HS-5 (cell line): ENCODE measurements at regions not wholly inside any gene's neighbourhood (a gene's known extent, or its start where the extent isn't known, plus 50 kb on each side); places are given as distances from the start of the nearest gene placed in this dataset.

Experiments
- DNase-seq: peaks from one replicate; pipeline ENCODE4 v3.0.0-alpha.2; 2012; ENCODE audit warnings: low read depth

GRCh38 chr2:118186110-118186857 lies 98.0 kb downstream of the INSIG2 start:
- peak; percentile 59 for DNase-seq

GRCh38 chr2:118185210-118186109 lies 97.2 kb downstream of the INSIG2 start:
- peak; percentile 20 for DNase-seq

GRCh38 chr2:118183381-118183780 lies 95.1 kb downstream of the INSIG2 start:
- no peak for DNase-seq

- DNase-seq = no peak
Measured at GRCh38 chr2:118179445-118179844, 91.2 kb downstream of the INSIG2 start.

GRCh38 chr2:118177884-118178283 lies 89.6 kb downstream of the INSIG2 start:
- DNase-seq = no peak

GRCh38 chr2:118177318-118177717 lies 89.0 kb downstream of the INSIG2 start:
- DNase-seq = no peak

- no peak for DNase-seq
Measured at GRCh38 chr2:118176601-118177000, 88.3 kb downstream of the INSIG2 start.

- no peak for DNase-seq
Measured at GRCh38 chr2:118171546-118171945, 83.3 kb downstream of the INSIG2 start.

GRCh38 chr2:118169359-118170005 lies 81.2 kb downstream of the INSIG2 start:
- no peak for DNase-seq

- DNase-seq = peak; percentile 79
Measured at GRCh38 chr2:118168615-118169014, 80.3 kb downstream of the INSIG2 start.

- DNase-seq = no peak
Measured at GRCh38 chr2:118167026-118167425, 78.8 kb downstream of the INSIG2 start.

GRCh38 chr2:118166242-118166641 lies 78.0 kb downstream of the INSIG2 start:
- no peak for DNase-seq

GRCh38 chr2:118165595-118165994 lies 77.3 kb downstream of the INSIG2 start:
- no peak for DNase-seq
